Thymus (tissue), 11 donors: ENCODE measurements at regions not wholly inside any gene's neighbourhood (a gene's known extent, or its start where the extent isn't known, plus 50 kb on each side); places are given as distances from the start of the nearest gene placed in this dataset.
"Not testable (repeated sequence)": the region's sequence is repeated elsewhere in the genome, so short reads cannot be mapped to it uniquely, and the experiment has no call there.

Experiments used
- DNase-seq, 9 donors: peaks; one replicate each; pipeline ENCODE4 v3.0.0-alpha.2; 2013; ENCODE audit warnings: low spot score in 9 of 9, low read depth in 6 of 9, missing footprints in 1 of 9
- H3K27ac ChIP-seq, 2 donors: one replicate each; pipeline ENCODE4 v1.5.1; 2013; ENCODE audit warnings: control low read depth in 1 of 2, low read depth in 1 of 2, low read length in 1 of 2, mild to moderate bottlenecking in 1 of 2, moderate library complexity in 1 of 2
- H3K27me3 ChIP-seq, 2 donors: one replicate each; pipeline ENCODE4 v1.5.1; 2013; ENCODE audit warnings: low read length in 1 of 2; ENCODE audit not compliant: control insufficient read depth in 2 of 2, insufficient read depth in 1 of 2
- H3K36me3 ChIP-seq, 2 donors: one replicate each; pipeline ENCODE4 v1.5.1; 2013; ENCODE audit warnings: low read length in 1 of 2, mild to moderate bottlenecking in 1 of 2, moderate library complexity in 1 of 2; ENCODE audit not compliant: control insufficient read depth in 2 of 2, insufficient read depth in 2 of 2
- H3K4me1 ChIP-seq, 2 donors: one replicate each; pipeline ENCODE4 v1.5.1; 2013; ENCODE audit warnings: low read length in 2 of 2; ENCODE audit not compliant: control insufficient read depth in 2 of 2, insufficient read depth in 2 of 2
- H3K4me3 ChIP-seq, 2 donors: one replicate each; pipeline ENCODE4 v1.5.1; 2013; ENCODE audit warnings: low read length in 2 of 2, control low read depth in 1 of 2, mild to moderate bottlenecking in 1 of 2
- H3K9me3 ChIP-seq, 2 donors: one replicate each; pipeline ENCODE4 v1.5.1; 2013; ENCODE audit warnings: low read length in 1 of 2, mild to moderate bottlenecking in 1 of 2; ENCODE audit not compliant: control insufficient read depth in 2 of 2, insufficient read depth in 1 of 2
- WGBS: extraction: QIAGEN DNeasy Blood & Tissue Kit; methylation state at CpG from one replicate; pipeline ENCODE4 v1.1.7; 2013; 5-methylcytosine and 5-hydroxymethylcytosine counted together
- donor health status: healthy.

DNA sequence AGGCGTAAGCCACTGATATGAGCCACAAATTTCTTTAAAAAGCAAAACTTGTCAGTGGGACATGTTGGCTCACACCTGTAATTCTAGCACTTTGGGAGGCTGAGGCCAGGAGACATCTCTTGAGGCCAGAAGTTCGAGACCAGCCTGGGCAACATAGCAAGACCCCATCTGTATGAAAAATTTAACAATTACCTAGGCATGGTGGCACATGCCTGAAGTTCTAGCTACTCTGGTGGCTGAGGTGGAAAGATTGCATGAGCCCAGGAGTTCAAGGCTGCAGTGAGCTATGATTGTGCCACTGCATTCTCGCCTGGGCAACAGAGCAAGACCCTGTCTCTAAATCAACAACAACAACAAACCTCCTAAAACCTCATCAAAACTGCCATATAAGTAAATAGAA is 147.6 kb upstream of the BARHL2 start:
- 94% methylated on average over 3 of the region's 3 CpGs for WGBS
- no peak for DNase-seq
- no peaks in the 10 kb centered on the region for H3K9me3 ChIP-seq
- H3K36me3 ChIP-seq: no peaks in the 10 kb centered on the region
- peaks cover 0 to 2% of the 10 kb centered on the region in 2 donors for H3K27me3 ChIP-seq
- H3K4me3 ChIP-seq: no peak overlapping the region
- H3K27ac ChIP-seq: no peak overlapping the region
- no peaks in the 10 kb centered on the region for H3K4me1 ChIP-seq

DNA sequence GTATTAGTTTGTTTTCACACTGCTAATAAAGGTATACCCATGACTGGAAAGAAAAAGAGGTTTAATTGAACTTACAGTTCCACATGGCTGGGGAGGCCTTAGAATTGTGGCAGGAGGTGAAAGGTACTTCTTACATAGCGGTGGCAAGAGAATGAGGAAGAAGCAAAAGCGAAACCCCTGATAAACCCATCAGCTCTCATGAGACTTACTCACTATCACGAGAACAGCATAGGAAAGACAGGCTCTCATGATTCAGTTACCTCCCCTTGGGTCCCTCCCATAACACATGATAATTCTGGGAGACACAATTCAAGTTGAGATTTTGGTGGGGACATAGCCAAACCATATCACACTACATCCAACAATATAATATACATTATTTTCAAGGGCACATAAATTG is 145.7 kb upstream of the BARHL2 start:
- Histone ChIP-seq H3K27me3 (peaks cover 0 to 3% of the 10 kb centered on the region in 2 donors), H3K4me3 (no peak overlapping the region), H3K9me3 (no peaks in the 10 kb centered on the region), H3K36me3 (no peaks in the 10 kb centered on the region), H3K4me1 (no peaks in the 10 kb centered on the region), H3K27ac (no peak overlapping the region)
- DNase-seq: no peak
- WGBS: 93% methylated on average over 3 of the region's 3 CpGs

DNA sequence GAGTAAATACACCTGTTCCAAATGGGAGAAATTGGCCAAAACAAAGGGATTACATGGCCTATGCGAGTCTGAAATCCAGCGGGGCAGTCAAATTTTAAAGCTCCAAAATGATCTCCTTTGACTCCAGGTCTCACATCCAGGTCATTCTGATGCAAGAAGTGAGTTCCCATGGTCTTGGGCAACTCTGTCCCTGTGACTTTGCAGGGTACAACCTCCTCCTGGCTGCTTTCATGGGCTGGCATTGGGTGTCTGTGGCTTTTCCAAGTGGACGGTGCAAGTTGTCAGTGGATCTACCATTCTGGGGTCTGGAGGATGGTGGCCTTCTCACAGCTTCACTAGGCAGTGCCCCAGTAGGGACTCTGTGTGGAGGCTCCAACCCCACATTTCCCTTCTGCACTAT is 144.3 kb upstream of the BARHL2 start:
- DNase-seq, H3K4me1 ChIP-seq, H3K36me3 ChIP-seq, H3K4me3 ChIP-seq, H3K27me3 ChIP-seq, H3K9me3 ChIP-seq, H3K27ac ChIP-seq: not testable (repeated sequence)
- 97% methylated on average over 3 of the region's 3 CpGs for WGBS

DNA sequence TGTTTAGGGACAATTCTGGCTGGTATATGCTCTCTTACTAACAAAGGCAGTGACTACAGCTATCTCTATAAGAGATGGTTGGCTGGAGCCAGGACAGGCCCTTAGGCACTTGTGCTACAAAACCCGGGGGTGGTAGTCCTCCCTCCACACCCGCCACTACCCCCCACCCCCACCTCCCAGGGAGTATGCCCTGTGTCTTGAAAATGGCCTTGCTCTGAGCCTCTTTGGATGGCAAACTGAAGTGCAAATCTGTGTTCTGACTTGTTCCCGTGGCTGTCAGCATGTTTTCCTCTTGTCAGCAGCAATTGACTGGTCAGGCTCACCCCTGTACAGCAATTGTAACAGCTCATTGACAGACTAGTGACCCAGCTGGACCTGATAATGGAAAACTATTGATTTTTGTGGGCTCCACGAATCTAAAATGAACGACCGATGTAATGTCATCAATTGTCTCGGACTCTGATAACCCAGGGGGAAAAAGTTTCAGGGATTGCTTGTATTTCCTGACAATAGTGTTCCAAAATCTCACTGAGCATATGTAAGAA is 139.4 kb upstream of the BARHL2 start:
- no peaks in the 10 kb centered on the region for H3K9me3 ChIP-seq

DNA sequence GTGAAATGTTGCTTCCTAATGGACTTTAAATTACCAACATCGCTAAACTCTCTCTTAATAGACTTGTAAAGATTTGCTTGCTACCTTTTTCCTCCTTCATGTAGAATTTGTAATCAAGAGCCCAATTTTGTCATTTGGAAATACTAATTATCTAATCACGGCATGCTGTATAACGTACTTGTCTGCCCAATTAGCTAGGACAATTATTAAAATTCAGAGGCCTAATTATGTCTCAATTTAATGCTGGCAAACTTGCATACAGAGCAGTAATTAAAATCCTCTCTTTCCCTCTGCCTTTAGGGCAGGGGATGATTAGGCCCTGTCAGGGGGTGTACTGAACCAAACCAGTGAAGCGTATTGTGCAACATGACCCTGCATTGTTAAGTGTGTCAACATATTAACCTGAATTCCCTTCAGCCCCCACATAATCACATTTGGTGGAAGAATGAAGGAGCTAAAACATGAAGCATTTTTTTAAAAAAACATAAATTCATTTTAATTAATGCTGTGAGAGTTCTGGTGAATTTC is 137.4 kb upstream of the BARHL2 start:
- H3K27ac ChIP-seq: no peak overlapping the region
- DNase-seq: no peak
- no peaks in the 10 kb centered on the region for H3K36me3 ChIP-seq
- peaks cover 15 to 39% of the 10 kb centered on the region in 2 donors for H3K27me3 ChIP-seq
- H3K9me3 ChIP-seq: no peaks in the 10 kb centered on the region
- WGBS: 98% methylated on average over 4 of the region's 4 CpGs
- H3K4me3 ChIP-seq: no peak overlapping the region
- H3K4me1 ChIP-seq: peaks cover 6 to 13% of the 10 kb centered on the region in 2 donors

More for the DNA sequence above, 139.4 kb upstream of the BARHL2 start:
- no peak overlapping the region for H3K27ac ChIP-seq
- WGBS: 86% methylated on average over 7 of the region's 7 CpGs
- H3K4me1 ChIP-seq: peaks cover 2 to 6% of the 10 kb centered on the region in 2 donors
- H3K36me3 ChIP-seq: no peaks in the 10 kb centered on the region
- no peak for DNase-seq
- peaks cover 10 to 21% of the 10 kb centered on the region in 2 donors for H3K27me3 ChIP-seq
- no peak overlapping the region for H3K4me3 ChIP-seq

DNA sequence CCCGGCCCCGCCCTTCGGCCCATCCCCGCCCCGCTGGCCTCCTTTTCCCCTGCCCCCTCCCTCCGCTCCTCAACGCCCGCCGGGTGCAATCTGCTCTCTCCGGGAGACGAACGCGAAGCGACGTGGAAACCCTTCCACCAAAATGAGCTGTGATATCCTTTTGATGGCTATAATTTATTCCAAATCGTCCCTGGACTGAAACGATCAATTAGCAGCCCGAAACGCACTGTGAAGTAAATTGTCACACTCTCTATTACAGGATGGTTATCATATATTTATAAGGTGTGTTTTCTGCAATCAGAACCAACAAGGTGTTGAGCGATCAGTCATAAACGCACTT is 134.6 kb upstream of the BARHL2 start:
- H3K27ac ChIP-seq: no peak overlapping the region
- peak overlapping the region in 1 of 2 donors; percentile 54 for H3K4me3 ChIP-seq
- WGBS: 3% methylated on average over 21 of the region's 21 CpGs
- H3K9me3 ChIP-seq: no peaks in the 10 kb centered on the region
- H3K4me1 ChIP-seq: peaks cover 6 to 13% of the 10 kb centered on the region in 2 donors
- no peak for DNase-seq
- no peaks in the 10 kb centered on the region for H3K36me3 ChIP-seq
- peaks cover 15 to 54% of the 10 kb centered on the region in 2 donors for H3K27me3 ChIP-seq

DNA sequence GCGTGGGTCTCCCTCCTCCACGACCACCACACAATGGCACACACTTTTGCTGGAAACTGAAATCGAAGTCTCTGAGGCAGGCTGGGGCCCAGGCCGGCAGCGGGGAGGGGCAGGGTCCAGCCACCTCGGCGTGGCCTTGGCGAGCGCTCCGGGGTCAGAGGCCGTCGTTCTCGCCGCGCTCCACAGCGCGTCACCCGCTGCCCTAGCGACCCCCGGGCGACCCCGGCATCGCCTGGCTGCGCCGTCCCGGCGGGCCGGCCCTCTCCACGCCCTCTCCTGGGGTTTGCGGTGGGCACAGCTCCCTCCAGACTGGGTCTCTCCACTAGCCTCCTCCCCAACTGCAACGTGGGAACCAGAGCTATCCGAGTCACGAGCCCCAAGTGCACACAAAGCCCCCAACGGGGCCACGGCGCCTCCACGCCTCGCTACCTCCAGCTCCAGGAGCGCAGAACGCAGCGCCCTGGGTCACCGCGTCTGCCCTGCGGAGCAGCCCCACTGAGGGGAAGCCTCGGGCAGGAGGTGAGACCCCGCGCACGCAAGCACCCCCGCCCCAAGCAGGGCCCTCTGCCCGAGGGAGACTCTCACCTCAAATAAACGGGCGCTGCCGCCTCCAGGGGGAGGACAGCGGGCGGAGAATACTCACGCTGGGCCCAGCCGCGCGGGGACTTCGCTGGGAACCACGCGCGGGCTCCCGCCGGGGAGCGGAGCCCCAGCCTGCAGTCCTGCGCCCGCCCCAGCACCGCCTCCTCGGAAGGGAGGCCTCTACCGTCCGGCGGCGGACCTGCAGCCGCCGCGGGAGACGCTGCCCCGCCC is 134.0 kb upstream of the BARHL2 start:
- H3K9me3 ChIP-seq: no peaks in the 10 kb centered on the region
- DNase-seq: peak; percentile 19 to 78 (median 51)
- no peaks in the 10 kb centered on the region for H3K36me3 ChIP-seq
- H3K4me1 ChIP-seq: peaks cover 6 to 13% of the 10 kb centered on the region in 2 donors
- WGBS: 1% methylated on average over 79 of the region's 79 CpGs
- peaks cover 15 to 57% of the 10 kb centered on the region in 2 donors for H3K27me3 ChIP-seq
- no peak overlapping the region for H3K27ac ChIP-seq
- peak overlapping the region; percentile 44 to 54 for H3K4me3 ChIP-seq

DNA sequence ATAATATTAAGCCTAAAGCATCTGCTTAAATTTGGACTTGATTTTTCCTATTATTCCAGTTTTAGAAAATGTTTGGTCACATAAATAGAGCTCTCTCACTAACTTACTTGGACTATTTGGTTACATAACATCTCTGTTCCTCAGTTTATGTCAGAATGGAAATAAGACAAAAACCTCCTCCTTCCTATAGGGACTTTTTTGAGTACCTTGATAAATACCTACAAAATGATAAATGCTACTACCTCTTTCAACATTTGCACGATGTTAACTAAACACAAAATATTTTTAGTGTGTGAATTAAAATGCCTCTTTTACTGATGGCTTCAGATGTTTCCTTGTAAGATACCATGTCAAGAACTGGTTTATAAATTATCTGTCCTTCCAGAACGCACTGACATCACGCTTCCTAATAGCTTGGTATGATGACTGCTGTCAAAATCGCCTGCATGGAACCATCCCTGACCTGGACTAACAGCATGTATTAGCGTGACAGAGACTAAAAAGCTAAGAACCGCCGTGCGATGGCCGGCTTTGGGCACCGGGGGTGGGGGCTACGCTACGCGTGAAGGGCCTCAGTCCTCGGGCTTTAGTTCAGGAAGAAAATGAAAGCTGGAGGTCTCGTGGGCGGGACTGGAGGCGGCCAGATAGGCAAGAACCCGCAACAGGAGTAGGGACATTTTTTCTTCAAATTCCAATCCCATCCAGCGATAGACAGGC is 133.2 kb upstream of the BARHL2 start:
- peaks cover 15 to 61% of the 10 kb centered on the region in 2 donors for H3K27me3 ChIP-seq
- 8% methylated on average over 19 of the region's 19 CpGs for WGBS
- no peak overlapping the region for H3K27ac ChIP-seq
- H3K9me3 ChIP-seq: no peaks in the 10 kb centered on the region
- H3K36me3 ChIP-seq: no peaks in the 10 kb centered on the region
- peaks cover 6 to 13% of the 10 kb centered on the region in 2 donors for H3K4me1 ChIP-seq
- DNase-seq: no peak
- peak overlapping the region; percentile 19 to 54 for H3K4me3 ChIP-seq

DNA sequence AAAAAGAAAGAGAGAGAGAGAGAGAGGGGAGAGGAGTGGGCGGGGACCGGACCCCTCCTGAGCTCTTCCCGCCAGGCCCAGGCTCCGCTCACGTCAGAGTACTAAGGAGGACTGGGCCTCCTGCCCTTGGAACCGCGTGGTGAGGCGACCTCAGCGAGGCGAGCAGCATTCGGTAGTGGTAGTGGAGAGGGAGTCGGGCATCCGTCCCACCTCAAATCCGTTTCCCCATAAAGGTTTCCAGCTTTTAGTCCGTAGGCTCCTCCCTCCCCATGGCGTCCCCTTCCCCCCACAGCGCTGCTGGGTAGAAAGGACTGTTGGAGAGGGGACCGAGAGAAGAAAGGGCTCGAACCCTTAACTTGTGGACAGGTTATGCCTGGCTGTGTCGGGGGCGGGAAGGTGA is 124.4 kb upstream of the BARHL2 start:
- 20% methylated on average over 21 of the region's 21 CpGs for WGBS
- peaks cover 40 to 89% of the 10 kb centered on the region in 2 donors for H3K27me3 ChIP-seq
- H3K4me1 ChIP-seq: no peaks in the 10 kb centered on the region
- no peaks in the 10 kb centered on the region for H3K36me3 ChIP-seq
- no peak for DNase-seq
- no peak overlapping the region for H3K27ac ChIP-seq
- H3K9me3 ChIP-seq: no peaks in the 10 kb centered on the region
- no peak overlapping the region for H3K4me3 ChIP-seq
